ENCODE measurements at regions not wholly inside any gene's neighbourhood (a gene's known extent, or its start where the extent isn't known, plus 50 kb on each side); places are given as distances from the start of the nearest gene placed in this dataset.

DNA sequence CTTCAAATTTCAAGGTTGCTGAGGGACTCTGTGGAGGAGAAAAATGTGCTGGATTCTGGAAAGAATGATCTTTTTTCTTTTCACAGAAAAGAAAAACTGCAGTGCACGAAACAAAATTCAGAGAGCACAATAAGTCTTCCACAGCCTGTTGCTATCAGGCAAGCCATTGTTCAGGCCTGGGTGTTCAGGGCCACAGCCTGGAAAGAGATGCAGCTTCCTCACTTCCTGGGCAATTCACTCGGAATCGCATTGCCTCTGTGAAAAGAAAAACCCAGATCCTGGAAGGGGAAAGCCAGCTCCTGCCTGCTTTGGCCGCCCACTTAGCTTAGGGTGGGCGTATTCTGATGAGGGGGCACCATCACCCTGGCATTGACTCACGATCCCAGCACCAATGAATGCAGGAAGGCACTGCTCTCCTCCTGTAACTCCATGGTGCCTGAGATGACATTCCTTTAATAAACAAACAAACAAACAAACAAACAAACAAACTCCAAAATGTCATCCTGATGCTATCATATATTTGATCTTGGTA lies 863.9 kb downstream of the BCL11B start:
- no peak for DNase-seq (ENCODE audit: low spot score in 2 of 2)
- Histone ChIP-seq H3K4me1 (no peaks in the 10 kb centered on the region), H3K27me3 (no peaks in the 10 kb centered on the region), H3K4me3 (no peak overlapping the region), H3K36me3 (no peaks in the 10 kb centered on the region), H3K9me3 (no peaks in the 10 kb centered on the region), H3K27ac (no peak overlapping the region)
- intact Hi-C loops (cut with DNase I; ENCODE audit: low total_unique reads) = no loop called here
- TF ChIP-seq, protein P1, sequence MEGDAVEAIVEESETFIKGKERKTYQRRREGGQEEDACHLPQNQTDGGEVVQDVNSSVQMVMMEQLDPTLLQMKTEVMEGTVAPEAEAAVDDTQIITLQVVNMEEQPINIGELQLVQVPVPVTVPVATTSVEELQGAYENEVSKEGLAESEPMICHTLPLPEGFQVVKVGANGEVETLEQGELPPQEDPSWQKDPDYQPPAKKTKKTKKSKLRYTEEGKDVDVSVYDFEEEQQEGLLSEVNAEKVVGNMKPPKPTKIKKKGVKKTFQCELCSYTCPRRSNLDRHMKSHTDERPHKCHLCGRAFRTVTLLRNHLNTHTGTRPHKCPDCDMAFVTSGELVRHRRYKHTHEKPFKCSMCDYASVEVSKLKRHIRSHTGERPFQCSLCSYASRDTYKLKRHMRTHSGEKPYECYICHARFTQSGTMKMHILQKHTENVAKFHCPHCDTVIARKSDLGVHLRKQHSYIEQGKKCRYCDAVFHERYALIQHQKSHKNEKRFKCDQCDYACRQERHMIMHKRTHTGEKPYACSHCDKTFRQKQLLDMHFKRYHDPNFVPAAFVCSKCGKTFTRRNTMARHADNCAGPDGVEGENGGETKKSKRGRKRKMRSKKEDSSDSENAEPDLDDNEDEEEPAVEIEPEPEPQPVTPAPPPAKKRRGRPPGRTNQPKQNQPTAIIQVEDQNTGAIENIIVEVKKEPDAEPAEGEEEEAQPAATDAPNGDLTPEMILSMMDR (IDR thresholded peaks at IDR 0.05) = no peak
- TF ChIP-seq POLR2A (IDR thresholded peaks at IDR 0.05) (no peak), POLR2AphosphoS5 (IDR thresholded peaks at IDR 0.05) (no peak)

DNA sequence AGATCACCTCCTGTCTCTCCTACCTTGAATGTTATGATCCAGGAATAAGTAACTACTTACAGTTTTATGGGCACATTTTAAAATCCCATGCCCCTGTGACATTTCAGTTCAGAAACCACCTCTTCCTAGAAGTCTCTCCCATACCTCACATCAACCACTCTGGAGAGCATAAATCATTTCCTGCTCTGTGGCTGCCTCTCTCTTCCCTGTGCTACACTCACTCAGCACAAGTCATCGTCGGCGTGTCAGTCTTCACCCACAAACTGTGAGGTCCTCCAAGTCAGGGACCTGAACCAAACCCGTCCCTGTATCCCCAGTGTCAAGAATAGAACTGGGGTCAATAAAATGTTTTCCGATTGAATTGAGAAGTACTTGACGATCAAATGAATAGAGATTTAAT lies 863.3 kb downstream of the BCL11B start:
- no peak for DNase-seq (ENCODE audit: low spot score in 2 of 2)
- H3K9me3 ChIP-seq = no peaks in the 10 kb centered on the region
- TF ChIP-seq POLR2AphosphoS5 (IDR thresholded peaks at IDR 0.05) (no peak), POLR2A (IDR thresholded peaks at IDR 0.05) (no peak)
- TF ChIP-seq, protein P1 (IDR thresholded peaks at IDR 0.05) = no peak
- no peaks in the 10 kb centered on the region for H3K27me3 ChIP-seq
- H3K4me3 ChIP-seq = no peak overlapping the region
- intact Hi-C loops (cut with DNase I; ENCODE audit: low total_unique reads) = no loop called here
- no peaks in the 10 kb centered on the region for H3K4me1 ChIP-seq
- no peaks in the 10 kb centered on the region for H3K36me3 ChIP-seq
- no peak overlapping the region for H3K27ac ChIP-seq

DNA sequence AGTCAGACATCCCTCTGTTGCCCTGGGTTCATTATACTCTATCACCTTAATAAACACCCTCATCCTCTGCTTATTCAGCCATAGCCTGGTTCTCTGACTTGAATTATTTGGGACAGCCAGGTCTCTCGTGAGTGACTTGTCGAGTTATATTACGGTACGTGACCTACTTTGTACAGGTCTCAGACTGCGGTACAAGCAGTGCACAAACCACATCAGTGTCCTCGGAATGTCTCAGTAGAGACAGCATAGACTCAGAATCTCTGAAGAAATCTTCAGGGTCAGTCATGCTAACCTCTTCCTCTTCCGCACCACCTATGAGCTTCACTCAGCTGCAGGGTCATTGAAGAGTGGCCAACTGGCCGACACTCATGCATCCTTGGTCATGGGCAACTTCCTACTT lies 860.8 kb downstream of the BCL11B start:
- no peaks in the 10 kb centered on the region for H3K4me1 ChIP-seq
- TF ChIP-seq POLR2A (IDR thresholded peaks at IDR 0.05) = no peak
- TF ChIP-seq POLR2AphosphoS5 (IDR thresholded peaks at IDR 0.05) = no peak
- TF ChIP-seq, protein P1 (IDR thresholded peaks at IDR 0.05) = no peak
- no peak overlapping the region for H3K27ac ChIP-seq
- no peaks in the 10 kb centered on the region for H3K36me3 ChIP-seq
- DNase-seq (ENCODE audit: low spot score in 2 of 2) = no peak
- no peak overlapping the region for H3K4me3 ChIP-seq
- H3K27me3 ChIP-seq = no peaks in the 10 kb centered on the region
- intact Hi-C loops (cut with DNase I; ENCODE audit: low total_unique reads) = no loop called here
- no peaks in the 10 kb centered on the region for H3K9me3 ChIP-seq

DNA sequence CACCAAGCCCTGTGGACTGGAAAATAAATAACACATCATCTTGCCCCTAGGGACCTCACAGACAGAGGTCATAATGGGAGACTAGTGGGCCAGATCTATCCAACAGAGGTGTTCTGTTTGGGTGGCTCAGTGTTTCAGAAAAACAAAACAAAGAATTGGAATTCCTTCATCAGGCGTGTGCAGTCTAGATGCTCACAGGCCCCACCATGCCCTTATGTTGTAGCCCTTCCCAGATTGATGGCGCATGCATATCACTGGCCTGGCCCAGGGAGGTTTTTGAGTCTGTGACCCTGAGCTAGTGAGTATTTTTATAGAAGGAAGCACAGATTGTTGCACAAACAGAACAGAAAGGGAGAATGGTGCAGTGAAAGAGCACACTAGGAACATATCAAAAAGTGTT lies 859.6 kb downstream of the BCL11B start:
- no peak overlapping the region for H3K4me3 ChIP-seq
- no peaks in the 10 kb centered on the region for H3K9me3 ChIP-seq
- TF ChIP-seq POLR2A (IDR thresholded peaks at IDR 0.05) = no peak
- TF ChIP-seq, protein P1 (IDR thresholded peaks at IDR 0.05) = no peak

DNA sequence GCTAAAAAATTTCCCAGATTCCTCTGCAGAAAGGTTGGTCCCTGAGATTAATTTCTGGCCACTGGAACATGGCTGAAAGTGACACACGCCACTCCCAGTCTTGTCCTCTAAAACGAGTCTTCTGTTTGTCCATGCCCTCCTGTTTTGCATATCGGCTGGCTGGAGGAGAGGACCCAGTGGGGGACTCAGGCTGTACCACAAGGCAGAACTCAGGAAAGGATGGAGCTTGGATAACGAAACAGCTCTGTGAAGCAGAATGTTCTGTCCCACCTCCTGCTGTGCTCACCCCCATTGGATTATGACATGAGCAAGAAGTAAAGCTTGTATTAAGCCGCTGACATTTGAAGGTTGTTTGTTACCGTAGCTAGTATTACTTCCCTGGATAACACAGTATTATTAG lies 856.2 kb downstream of the BCL11B start:
- no peaks in the 10 kb centered on the region for H3K36me3 ChIP-seq
- no peaks in the 10 kb centered on the region for H3K4me1 ChIP-seq
- no peak overlapping the region for H3K4me3 ChIP-seq
- intact Hi-C loops (cut with DNase I; ENCODE audit: low total_unique reads) = no loop called here
- no peak overlapping the region for H3K27ac ChIP-seq
- H3K27me3 ChIP-seq = no peaks in the 10 kb centered on the region
- H3K9me3 ChIP-seq = no peaks in the 10 kb centered on the region
- no peak for DNase-seq (ENCODE audit: low spot score in 2 of 2)
- TF ChIP-seq, protein P1 (IDR thresholded peaks at IDR 0.05) = no peak
- TF ChIP-seq POLR2A (IDR thresholded peaks at IDR 0.05) = no peak
- no peak for TF ChIP-seq POLR2AphosphoS5 (IDR thresholded peaks at IDR 0.05)

More for the DNA sequence above, 859.6 kb downstream of the BCL11B start:
- intact Hi-C loops (cut with DNase I; ENCODE audit: low total_unique reads) = no loop called here
- Histone ChIP-seq H3K27me3 (no peaks in the 10 kb centered on the region), H3K4me1 (no peaks in the 10 kb centered on the region), H3K27ac (no peak overlapping the region), H3K36me3 (no peaks in the 10 kb centered on the region)
- no peak for DNase-seq (ENCODE audit: low spot score in 2 of 2)

All from breast epithelium (tissue), 4 donors.